DOHH2 (cell line): ENCODE measurements at regions not wholly inside any gene's neighbourhood (a gene's known extent, or its start where the extent isn't known, plus 50 kb on each side); places are given as distances from the start of the nearest gene placed in this dataset.

Experiments used
- EZH2phosphoT487 ChIP-seq: fragments of 200-600 bp; sonication (generic); IDR thresholded peaks from 2 replicates; pipeline ENCODE4 v1.6.1; 2017; ENCODE audit warnings: borderline replicate concordance, mild to moderate bottlenecking, antibody characterized with exemption, low read length, moderate library complexity, mixed read lengths
- TF ChIP-seq, protein P1 (sequence below): fragments of 200-600 bp; sonication (generic); IDR thresholded peaks from one replicate; pipeline ENCODE4 v1.5.1; 2014; ENCODE audit warnings: antibody characterized with exemption, mild to moderate bottlenecking, low read depth, low read length; ENCODE audit not compliant: poor library complexity, severe bottlenecking

DNA sequence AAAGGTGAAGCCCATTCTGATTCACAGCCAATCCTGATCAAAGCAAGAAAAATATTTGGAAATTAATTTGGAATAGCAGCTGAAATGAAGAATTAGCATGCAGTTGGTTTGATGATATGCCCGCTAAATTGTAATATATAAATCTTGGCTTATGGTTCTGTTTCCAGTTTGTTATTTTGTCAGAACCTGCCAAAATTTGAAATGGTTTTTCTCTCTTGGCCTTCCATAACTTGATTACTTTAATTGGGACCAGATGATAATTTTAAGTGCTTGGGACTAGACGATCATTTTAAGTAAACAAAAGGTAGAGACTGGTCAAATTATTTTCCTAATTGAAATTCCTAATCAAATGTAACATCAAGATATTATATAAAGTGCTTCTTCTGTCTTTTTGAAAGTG is 842.4 kb downstream of the TBL1XR1 start:
- TF ChIP-seq, protein P1, sequence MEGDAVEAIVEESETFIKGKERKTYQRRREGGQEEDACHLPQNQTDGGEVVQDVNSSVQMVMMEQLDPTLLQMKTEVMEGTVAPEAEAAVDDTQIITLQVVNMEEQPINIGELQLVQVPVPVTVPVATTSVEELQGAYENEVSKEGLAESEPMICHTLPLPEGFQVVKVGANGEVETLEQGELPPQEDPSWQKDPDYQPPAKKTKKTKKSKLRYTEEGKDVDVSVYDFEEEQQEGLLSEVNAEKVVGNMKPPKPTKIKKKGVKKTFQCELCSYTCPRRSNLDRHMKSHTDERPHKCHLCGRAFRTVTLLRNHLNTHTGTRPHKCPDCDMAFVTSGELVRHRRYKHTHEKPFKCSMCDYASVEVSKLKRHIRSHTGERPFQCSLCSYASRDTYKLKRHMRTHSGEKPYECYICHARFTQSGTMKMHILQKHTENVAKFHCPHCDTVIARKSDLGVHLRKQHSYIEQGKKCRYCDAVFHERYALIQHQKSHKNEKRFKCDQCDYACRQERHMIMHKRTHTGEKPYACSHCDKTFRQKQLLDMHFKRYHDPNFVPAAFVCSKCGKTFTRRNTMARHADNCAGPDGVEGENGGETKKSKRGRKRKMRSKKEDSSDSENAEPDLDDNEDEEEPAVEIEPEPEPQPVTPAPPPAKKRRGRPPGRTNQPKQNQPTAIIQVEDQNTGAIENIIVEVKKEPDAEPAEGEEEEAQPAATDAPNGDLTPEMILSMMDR, result no peak
- TF ChIP-seq EZH2phosphoT487, result no peak
